ENCODE measurements at regions not wholly inside any gene's neighbourhood (a gene's known extent, or its start where the extent isn't known, plus 50 kb on each side); places are given as distances from the start of the nearest gene placed in this dataset.

GRCh38 chr15:24269166-24269571 lies 406.4 kb upstream of the NPAP1 start:
- TF ChIP-seq CTCF (conservative IDR thresholded peaks at IDR 0.05) = 0 out of 2 replicates have a peak, but pooled peaks have one; percentile 17
- TF ChIP-seq ZFX (IDR thresholded peaks at IDR 0.05) = no peak
